ENCODE measurements at regions not wholly inside any gene's neighbourhood (a gene's known extent, or its start where the extent isn't known, plus 50 kb on each side); places are given as distances from the start of the nearest gene placed in this dataset.

DNA sequence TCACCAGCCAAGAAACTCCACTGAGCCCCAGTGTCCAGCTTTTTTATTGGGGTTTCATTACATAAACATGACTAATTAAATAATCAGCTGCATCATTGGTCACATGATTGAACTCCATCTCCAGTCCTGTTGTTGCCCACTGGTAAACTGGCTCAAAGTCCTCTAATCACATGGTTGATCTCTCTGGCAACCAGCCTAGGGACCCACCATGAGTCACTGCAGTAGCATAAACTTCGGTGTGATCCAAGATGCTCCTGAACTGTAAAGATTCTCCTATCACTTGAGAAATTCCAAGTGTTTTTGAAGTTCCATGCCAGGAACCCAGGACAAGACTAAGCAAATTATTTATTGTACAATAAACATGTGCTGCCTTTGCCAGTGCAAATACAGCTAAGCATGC is 130.4 kb upstream of the AUTS2 start:
- H3K27ac ChIP-seq (ENCODE audit: extremely low read depth, low read depth, low read length) = no peak overlapping the region
- H3K4me3 ChIP-seq (ENCODE audit: low read depth, low read length) = no peak overlapping the region
- TF ChIP-seq ZNF354C (tag by site-specific recombination; IDR thresholded peaks at IDR 0.05; ENCODE audit: borderline replicate concordance, low read depth) (no peak), ZNF155 (tag by site-specific recombination; IDR thresholded peaks at IDR 0.05) (no peak), ZNF560 (tag by site-specific recombination; IDR thresholded peaks at IDR 0.05; ENCODE audit: borderline replicate concordance) (no peak), ZNF37A (tag by site-specific recombination; IDR thresholded peaks at IDR 0.05) (no peak), ZNF416 (tag by site-specific recombination; IDR thresholded peaks at IDR 0.05) (no peak), ZBTB21 (tag by site-specific recombination; IDR thresholded peaks at IDR 0.05) (no peak), BCL11B (tag by site-specific recombination; IDR thresholded peaks at IDR 0.05; ENCODE audit: low read depth) (no peak), ZNF302 (tag by site-specific recombination; IDR thresholded peaks at IDR 0.05; ENCODE audit: low read depth) (no peak), MZF1 (tag by site-specific recombination; IDR thresholded peaks at IDR 0.05; ENCODE audit: borderline replicate concordance) (no peak), ZNF423 (tag by site-specific recombination; IDR thresholded peaks at IDR 0.05) (no peak), ZNF623 (tag by site-specific recombination; IDR thresholded peaks at IDR 0.05) (no peak), ZNF76 (tag by site-specific recombination; IDR thresholded peaks at IDR 0.05; ENCODE audit: borderline replicate concordance, low read depth) (no peak), ZNF555 (tag by site-specific recombination; conservative IDR thresholded peaks at IDR 0.05) (no peak), ZNF133 (tag by site-specific recombination; IDR thresholded peaks at IDR 0.05) (no peak)
- TF ChIP-seq, protein P1, sequence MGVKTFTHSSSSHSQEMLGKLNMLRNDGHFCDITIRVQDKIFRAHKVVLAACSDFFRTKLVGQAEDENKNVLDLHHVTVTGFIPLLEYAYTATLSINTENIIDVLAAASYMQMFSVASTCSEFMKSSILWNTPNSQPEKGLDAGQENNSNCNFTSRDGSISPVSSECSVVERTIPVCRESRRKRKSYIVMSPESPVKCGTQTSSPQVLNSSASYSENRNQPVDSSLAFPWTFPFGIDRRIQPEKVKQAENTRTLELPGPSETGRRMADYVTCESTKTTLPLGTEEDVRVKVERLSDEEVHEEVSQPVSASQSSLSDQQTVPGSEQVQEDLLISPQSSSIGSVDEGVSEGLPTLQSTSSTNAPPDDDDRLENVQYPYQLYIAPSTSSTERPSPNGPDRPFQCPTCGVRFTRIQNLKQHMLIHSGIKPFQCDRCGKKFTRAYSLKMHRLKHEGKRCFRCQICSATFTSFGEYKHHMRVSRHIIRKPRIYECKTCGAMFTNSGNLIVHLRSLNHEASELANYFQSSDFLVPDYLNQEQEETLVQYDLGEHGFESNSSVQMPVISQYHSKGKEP (tag by site-specific recombination; IDR thresholded peaks at IDR 0.05) = no peak
- TF ChIP-seq, protein P2, sequence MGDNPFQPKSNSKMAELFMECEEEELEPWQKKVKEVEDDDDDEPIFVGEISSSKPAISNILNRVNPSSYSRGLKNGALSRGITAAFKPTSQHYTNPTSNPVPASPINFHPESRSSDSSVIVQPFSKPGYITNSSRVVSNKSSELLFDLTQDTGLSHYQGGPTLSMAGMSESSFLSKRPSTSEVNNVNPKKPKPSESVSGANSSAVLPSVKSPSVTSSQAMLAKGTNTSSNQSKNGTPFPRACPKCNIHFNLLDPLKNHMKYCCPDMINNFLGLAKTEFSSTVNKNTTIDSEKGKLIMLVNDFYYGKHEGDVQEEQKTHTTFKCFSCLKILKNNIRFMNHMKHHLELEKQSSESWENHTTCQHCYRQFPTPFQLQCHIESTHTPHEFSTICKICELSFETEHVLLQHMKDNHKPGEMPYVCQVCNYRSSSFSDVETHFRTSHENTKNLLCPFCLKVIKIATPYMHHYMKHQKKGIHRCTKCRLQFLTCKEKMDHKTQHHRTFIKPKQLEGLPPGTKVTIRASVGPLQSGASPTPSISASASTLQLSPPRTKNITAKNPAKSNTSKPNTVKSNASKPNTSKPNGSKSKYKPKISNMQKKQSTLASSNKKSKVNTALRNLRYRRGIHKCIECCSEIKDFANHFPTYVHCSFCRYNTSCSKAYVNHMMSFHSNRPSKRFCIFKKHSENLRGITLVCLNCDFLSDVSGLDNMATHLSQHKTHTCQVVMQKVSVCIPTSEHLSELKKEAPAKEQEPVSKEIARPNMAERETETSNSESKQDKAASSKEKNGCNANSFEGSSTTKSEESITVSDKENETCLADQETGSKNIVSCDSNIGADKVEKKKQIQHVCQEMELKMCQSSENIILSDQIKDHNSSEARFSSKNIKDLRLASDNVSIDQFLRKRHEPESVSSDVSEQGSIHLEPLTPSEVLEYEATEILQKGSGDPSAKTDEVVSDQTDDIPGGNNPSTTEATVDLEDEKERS (tag by site-specific recombination; IDR thresholded peaks at IDR 0.05) = no peak
- TF ChIP-seq, protein P3, sequence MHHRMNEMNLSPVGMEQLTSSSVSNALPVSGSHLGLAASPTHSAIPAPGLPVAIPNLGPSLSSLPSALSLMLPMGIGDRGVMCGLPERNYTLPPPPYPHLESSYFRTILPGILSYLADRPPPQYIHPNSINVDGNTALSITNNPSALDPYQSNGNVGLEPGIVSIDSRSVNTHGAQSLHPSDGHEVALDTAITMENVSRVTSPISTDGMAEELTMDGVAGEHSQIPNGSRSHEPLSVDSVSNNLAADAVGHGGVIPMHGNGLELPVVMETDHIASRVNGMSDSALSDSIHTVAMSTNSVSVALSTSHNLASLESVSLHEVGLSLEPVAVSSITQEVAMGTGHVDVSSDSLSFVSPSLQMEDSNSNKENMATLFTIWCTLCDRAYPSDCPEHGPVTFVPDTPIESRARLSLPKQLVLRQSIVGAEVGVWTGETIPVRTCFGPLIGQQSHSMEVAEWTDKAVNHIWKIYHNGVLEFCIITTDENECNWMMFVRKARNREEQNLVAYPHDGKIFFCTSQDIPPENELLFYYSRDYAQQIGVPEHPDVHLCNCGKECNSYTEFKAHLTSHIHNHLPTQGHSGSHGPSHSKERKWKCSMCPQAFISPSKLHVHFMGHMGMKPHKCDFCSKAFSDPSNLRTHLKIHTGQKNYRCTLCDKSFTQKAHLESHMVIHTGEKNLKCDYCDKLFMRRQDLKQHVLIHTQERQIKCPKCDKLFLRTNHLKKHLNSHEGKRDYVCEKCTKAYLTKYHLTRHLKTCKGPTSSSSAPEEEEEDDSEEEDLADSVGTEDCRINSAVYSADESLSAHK (tag by site-specific recombination; IDR thresholded peaks at IDR 0.05) = no peak
- TF ChIP-seq, protein P4, sequence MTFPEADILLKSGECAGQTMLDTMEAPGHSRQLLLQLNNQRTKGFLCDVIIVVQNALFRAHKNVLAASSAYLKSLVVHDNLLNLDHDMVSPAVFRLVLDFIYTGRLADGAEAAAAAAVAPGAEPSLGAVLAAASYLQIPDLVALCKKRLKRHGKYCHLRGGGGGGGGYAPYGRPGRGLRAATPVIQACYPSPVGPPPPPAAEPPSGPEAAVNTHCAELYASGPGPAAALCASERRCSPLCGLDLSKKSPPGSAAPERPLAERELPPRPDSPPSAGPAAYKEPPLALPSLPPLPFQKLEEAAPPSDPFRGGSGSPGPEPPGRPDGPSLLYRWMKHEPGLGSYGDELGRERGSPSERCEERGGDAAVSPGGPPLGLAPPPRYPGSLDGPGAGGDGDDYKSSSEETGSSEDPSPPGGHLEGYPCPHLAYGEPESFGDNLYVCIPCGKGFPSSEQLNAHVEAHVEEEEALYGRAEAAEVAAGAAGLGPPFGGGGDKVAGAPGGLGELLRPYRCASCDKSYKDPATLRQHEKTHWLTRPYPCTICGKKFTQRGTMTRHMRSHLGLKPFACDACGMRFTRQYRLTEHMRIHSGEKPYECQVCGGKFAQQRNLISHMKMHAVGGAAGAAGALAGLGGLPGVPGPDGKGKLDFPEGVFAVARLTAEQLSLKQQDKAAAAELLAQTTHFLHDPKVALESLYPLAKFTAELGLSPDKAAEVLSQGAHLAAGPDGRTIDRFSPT (tag by site-specific recombination; IDR thresholded peaks at IDR 0.05) = no peak
- TF ChIP-seq, protein P5, sequence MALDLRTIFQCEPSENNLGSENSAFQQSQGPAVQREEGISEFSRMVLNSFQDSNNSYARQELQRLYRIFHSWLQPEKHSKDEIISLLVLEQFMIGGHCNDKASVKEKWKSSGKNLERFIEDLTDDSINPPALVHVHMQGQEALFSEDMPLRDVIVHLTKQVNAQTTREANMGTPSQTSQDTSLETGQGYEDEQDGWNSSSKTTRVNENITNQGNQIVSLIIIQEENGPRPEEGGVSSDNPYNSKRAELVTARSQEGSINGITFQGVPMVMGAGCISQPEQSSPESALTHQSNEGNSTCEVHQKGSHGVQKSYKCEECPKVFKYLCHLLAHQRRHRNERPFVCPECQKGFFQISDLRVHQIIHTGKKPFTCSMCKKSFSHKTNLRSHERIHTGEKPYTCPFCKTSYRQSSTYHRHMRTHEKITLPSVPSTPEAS (tag by site-specific recombination; IDR thresholded peaks at IDR 0.05) = no peak
- no peaks in the 10 kb centered on the region for H3K4me1 ChIP-seq (ENCODE audit: control insufficient read depth, insufficient read depth, low read length)
- ChIA-PET POLR2A (no interaction called here), CTCF (interaction anchor here (0.6 kb wide), 1 partner anchor 8 kb away, joined by 4 read pairs; no protein-coding TSS in a partner anchor)
- no peaks in the 10 kb centered on the region for H3K36me3 ChIP-seq (ENCODE audit: control insufficient read depth in 2 of 2, insufficient read depth in 1 of 2, low read length in 2 of 2)
- H3K9me3 ChIP-seq (ENCODE audit: control insufficient read depth, insufficient read depth, low read depth, low read length) = no peaks in the 10 kb centered on the region

All from HEK293 (cell line).